ENCODE measurements at regions not wholly inside any gene's neighbourhood (a gene's known extent, or its start where the extent isn't known, plus 50 kb on each side); places are given as distances from the start of the nearest gene placed in this dataset.

DNA sequence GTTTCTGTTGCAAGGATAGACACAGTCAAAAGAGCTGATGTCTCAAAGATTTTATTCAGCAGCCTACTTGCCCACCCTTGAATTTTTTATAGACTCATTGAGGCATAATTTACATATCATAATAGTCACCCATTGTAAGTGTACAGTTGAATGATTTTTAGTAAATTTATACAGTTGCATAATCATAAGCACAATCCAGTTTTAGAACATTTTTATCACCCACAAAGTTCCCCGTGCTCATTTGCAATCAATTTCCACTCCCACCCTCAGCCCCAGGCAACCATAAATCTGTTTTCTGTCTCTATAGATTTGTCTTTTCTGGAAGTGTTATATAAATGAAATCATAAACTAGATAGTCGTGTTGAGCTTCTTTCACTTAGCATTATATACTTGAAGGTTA is 517.7 kb downstream of the TLE1 start:
- no peaks in the 10 kb centered on the region for H4K20me1 ChIP-seq (ENCODE audit: insufficient read depth, low read length)
- DNase-seq = no peak
- TF ChIP-seq EZH2 (optimal IDR thresholded peaks at IDR 0.05; ENCODE audit: low read depth, low read length) = no peak
- TF ChIP-seq, protein P1, sequence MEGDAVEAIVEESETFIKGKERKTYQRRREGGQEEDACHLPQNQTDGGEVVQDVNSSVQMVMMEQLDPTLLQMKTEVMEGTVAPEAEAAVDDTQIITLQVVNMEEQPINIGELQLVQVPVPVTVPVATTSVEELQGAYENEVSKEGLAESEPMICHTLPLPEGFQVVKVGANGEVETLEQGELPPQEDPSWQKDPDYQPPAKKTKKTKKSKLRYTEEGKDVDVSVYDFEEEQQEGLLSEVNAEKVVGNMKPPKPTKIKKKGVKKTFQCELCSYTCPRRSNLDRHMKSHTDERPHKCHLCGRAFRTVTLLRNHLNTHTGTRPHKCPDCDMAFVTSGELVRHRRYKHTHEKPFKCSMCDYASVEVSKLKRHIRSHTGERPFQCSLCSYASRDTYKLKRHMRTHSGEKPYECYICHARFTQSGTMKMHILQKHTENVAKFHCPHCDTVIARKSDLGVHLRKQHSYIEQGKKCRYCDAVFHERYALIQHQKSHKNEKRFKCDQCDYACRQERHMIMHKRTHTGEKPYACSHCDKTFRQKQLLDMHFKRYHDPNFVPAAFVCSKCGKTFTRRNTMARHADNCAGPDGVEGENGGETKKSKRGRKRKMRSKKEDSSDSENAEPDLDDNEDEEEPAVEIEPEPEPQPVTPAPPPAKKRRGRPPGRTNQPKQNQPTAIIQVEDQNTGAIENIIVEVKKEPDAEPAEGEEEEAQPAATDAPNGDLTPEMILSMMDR (IDR thresholded peaks at IDR 0.05; ENCODE audit: low read length) = no peak
- no peak for TF ChIP-seq EZH2phosphoT487 (IDR thresholded peaks at IDR 0.05; ENCODE audit: low read length)
- no peak overlapping the region for H3K4me2 ChIP-seq (ENCODE audit: low read depth, low read length)
- no peak overlapping the region for H2AFZ ChIP-seq (ENCODE audit: low read length)
- H3K27ac ChIP-seq (ENCODE audit: low read length) = no peak overlapping the region
- H3K4me1 ChIP-seq (ENCODE audit: low read length) = no peaks in the 10 kb centered on the region
- H3K4me3 ChIP-seq (ENCODE audit: low read length) = no peak overlapping the region
- no peaks in the 10 kb centered on the region for H3K79me2 ChIP-seq (ENCODE audit: low read length)
- no peaks in the 10 kb centered on the region for H3F3A ChIP-seq (ENCODE audit: insufficient read depth, low read length)
- H3K27me3 ChIP-seq (replicated peaks; ENCODE audit: insufficient read depth, low read length) = no peaks in the 10 kb centered on the region
- no peaks in the 10 kb centered on the region for H3K36me3 ChIP-seq (replicated peaks; ENCODE audit: insufficient read depth, low read length)
- H3K9ac ChIP-seq (ENCODE audit: low read length) = no peak overlapping the region
- no peaks in the 10 kb centered on the region for H3K9me2 ChIP-seq (replicated peaks; ENCODE audit: insufficient read depth, low read length)
- no peaks in the 10 kb centered on the region for H3K9me3 ChIP-seq (replicated peaks; ENCODE audit: insufficient read depth, low read length)

- Histone ChIP-seq H3K4me2 (ENCODE audit: low read depth, low read length) (no peak overlapping the region), H3F3A (ENCODE audit: insufficient read depth, low read length) (no peaks in the 10 kb centered on the region), H4K20me1 (ENCODE audit: insufficient read depth, low read length) (no peaks in the 10 kb centered on the region), H3K9me2 (replicated peaks; ENCODE audit: insufficient read depth, low read length) (no peaks in the 10 kb centered on the region), H3K79me2 (ENCODE audit: low read length) (no peaks in the 10 kb centered on the region), H3K4me3 (ENCODE audit: low read length) (no peak overlapping the region), H3K9ac (ENCODE audit: low read length) (no peak overlapping the region), H3K27ac (ENCODE audit: low read length) (no peak overlapping the region), H2AFZ (ENCODE audit: low read length) (no peak overlapping the region), H3K27me3 (replicated peaks; ENCODE audit: insufficient read depth, low read length) (no peaks in the 10 kb centered on the region), H3K36me3 (replicated peaks; ENCODE audit: insufficient read depth, low read length) (no peaks in the 10 kb centered on the region), H3K4me1 (ENCODE audit: low read length) (no peaks in the 10 kb centered on the region), H3K9me3 (replicated peaks; ENCODE audit: insufficient read depth, low read length) (no peaks in the 10 kb centered on the region)
- no peak for DNase-seq
- TF ChIP-seq EZH2 (optimal IDR thresholded peaks at IDR 0.05; ENCODE audit: low read depth, low read length) = no peak
- no peak for TF ChIP-seq EZH2phosphoT487 (IDR thresholded peaks at IDR 0.05; ENCODE audit: low read length)
- TF ChIP-seq, protein P1 (IDR thresholded peaks at IDR 0.05; ENCODE audit: low read length) = no peak
These were observed 527.0 kb downstream of the TLE1 start for GRCh38 chr9:81162361-81162760.

DNA sequence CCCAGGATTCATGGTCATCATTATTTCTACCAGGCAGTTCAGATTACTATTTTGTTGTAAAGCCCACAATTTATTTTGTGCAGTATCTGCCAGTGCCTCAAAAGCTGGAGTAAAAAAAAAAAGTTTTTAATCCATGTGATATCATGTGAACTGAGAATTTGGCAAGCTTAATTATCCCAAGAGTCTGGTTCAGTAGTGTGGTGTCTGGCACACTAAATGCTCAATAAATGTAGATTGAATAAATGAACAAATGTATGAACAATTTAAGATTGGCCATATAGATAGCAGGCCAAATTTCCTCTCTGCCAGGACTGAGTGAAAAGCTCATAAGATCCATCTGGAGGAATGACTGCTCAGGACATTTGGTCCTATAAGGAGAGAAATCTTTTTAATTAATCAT is 533.0 kb downstream of the TLE1 start:
- no peak for DNase-seq
- no peak for TF ChIP-seq EZH2 (optimal IDR thresholded peaks at IDR 0.05; ENCODE audit: low read depth, low read length)
- no peak for TF ChIP-seq EZH2phosphoT487 (IDR thresholded peaks at IDR 0.05; ENCODE audit: low read length)
- TF ChIP-seq, protein P1 (IDR thresholded peaks at IDR 0.05; ENCODE audit: low read length) = no peak
- Histone ChIP-seq H3K9me3 (replicated peaks; ENCODE audit: insufficient read depth, low read length) (no peaks in the 10 kb centered on the region), H3K9me2 (replicated peaks; ENCODE audit: insufficient read depth, low read length) (no peaks in the 10 kb centered on the region), H3K79me2 (ENCODE audit: low read length) (no peaks in the 10 kb centered on the region), H4K20me1 (ENCODE audit: insufficient read depth, low read length) (no peaks in the 10 kb centered on the region), H3F3A (ENCODE audit: insufficient read depth, low read length) (no peaks in the 10 kb centered on the region), H3K36me3 (replicated peaks; ENCODE audit: insufficient read depth, low read length) (no peaks in the 10 kb centered on the region), H3K9ac (ENCODE audit: low read length) (no peak overlapping the region), H3K4me3 (ENCODE audit: low read length) (no peak overlapping the region), H2AFZ (ENCODE audit: low read length) (no peak overlapping the region), H3K27ac (ENCODE audit: low read length) (no peak overlapping the region), H3K4me2 (ENCODE audit: low read depth, low read length) (no peak overlapping the region), H3K27me3 (replicated peaks; ENCODE audit: insufficient read depth, low read length) (no peaks in the 10 kb centered on the region), H3K4me1 (ENCODE audit: low read length) (no peaks in the 10 kb centered on the region)
